GM12801 (cell line): ENCODE measurements at regions not wholly inside any gene's neighbourhood (a gene's known extent, or its start where the extent isn't known, plus 50 kb on each side); places are given as distances from the start of the nearest gene placed in this dataset.

ENCODE experiments used
- CTCF ChIP-seq: IDR thresholded peaks from one replicate; pipeline ENCODE4 v1.5.1; 2011; ENCODE audit warnings: control low read depth; ENCODE audit not compliant: insufficient read length; ENCODE audit errors: extremely low read depth

GRCh38 chr2:9762164-9762563 lies 81.1 kb upstream of the TAF1B start:
- TF ChIP-seq CTCF: no peak

GRCh38 chr2:9762941-9763340 lies 80.3 kb upstream of the TAF1B start:
- no peak for TF ChIP-seq CTCF

DNA sequence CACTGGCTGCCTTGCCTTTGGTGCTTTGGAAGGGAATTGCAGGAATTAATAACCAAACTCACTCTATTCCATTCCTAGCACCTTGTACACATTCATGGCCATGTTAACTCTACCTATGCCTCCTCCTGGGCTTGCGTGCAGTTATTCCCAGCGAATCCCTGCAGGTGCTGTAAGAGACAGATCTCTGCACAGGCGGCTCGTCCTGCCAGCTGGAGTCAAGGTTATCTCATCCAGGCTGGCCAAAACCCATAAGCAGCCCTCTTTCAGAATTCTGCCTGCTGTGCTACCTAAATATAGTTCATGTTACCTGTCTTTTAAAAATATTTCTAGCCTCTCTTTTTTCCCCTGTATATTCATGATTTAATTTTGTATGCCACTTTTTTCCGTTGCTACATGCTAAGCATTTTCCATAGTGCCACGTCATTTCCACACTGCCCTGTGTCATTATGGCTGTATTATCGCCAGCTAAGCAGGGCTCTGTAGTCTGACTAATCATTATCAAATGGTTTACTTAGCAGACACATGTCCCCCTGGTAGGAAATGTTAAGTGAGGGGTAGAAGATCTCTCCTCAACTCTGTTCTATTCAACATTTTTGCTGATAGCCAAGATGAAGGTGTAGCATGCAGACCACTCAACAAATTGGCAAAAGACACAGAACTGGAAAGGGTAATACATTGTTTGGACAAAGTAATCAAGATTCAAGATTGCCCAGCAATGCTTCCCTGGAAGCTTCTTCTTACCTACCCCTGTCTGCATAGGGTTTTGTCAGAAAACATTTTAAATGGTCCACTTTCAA lies 79.7 kb upstream of the TAF1B start:
- no peak for TF ChIP-seq CTCF

DNA sequence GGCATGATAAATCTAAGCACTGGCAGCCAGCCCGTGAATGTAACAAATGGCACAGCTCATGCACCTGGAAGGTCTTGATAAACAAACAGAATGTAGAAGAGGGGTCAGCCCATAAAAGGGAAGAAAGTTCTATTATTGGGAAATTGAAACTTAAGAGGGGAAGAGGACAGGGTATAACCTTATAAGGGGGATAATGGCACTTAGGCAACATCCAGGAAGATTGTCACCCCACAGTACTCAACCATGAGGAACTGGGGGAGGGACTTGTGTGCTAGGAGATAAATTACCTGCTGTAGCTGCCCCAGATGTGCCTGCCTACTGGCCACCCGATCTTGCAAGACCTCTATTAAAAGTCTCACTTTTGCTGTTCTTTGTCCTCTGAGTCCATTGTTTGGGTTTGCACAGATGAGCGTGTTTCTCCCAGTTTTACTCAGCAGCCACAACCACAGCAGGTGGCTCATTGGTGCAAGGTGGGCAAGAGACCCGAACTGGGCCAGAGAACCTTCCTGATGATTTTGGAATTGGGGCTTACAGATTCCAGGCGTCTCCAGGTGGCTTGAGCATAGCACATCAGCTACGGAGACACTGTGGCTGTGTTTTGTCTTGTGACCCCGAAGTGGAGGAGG lies 79.0 kb upstream of the TAF1B start:
- TF ChIP-seq CTCF: no peak

DNA sequence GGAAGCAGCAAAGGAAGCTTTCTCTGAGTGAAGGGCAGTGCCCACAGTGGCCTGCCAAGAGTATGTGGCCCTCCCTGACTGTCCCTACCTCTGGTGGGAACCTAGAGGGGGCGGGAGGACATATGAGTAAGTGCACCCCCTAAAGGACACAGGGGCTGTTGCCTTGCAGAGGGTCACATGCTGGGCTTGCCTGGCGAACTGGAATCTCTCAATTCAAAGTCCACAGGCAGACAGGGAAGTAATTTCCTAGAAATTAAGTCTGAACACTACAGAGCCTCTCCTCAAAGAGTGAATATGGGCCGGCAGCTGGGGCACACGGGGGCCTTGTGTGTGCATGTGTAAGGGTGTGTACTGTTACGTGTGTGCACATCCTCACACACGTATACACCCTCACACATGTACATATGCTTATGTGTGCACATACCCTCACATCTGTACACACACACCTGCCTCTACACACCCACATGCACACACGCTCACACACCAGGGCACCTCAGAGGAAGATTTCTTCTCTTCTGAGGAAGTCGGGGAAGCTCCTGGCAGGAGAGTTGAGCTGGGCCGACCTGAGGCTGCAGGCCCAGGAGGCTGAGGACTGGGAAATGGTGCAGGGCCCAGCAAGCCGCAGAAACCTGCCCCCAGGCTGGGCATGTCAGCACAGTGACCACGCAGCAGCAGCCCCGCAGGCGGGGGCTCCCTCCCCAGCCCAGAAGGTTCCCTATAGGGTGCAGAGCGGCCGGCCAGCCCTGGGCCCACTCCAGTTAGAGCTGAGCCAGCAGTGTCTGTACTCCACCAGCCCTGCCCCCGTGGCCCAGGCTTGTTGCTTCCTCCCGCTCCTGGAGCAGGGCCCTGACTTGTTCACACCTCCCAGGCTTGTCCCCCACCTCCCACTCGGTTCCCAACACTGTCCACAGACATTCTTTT lies 77.4 kb upstream of the TAF1B start:
- no peak for TF ChIP-seq CTCF

DNA sequence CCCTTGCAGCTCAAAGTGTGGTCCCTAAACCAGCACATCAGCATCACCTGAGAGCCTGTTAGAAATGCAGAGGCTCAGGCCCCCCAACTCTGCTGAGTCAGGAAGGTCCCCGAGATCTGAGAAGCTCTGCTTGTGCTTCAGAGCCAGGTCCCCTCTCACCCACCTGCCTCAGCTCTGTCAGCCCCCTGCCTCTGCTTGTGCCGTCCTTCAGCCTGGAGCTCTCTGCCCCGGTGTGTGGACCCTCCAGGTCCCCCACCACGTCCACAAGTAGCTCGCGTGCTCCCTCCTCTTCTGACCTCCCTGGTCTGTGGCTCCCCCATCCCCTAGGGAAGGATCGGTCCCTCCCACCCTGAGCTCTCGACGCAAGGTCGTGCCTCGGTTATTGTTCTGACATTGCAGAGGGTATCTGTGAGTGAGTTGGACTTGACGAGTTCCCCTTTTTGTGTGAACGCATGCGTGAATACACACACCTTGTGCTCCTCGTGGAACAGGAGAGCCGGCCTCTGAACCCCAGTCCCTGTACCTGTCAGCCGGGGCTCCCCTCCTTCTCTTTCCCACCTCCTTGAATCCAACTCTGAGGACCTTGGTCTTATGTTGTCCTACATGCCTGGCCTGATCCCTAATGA lies 75.5 kb upstream of the TAF1B start:
- no peak for TF ChIP-seq CTCF

- no peak for TF ChIP-seq CTCF
Observed at GRCh38 chr2:9768388-9768787, 74.9 kb upstream of the TAF1B start.
